ENCODE measurements at regions not wholly inside any gene's neighbourhood (a gene's known extent, or its start where the extent isn't known, plus 50 kb on each side); places are given as distances from the start of the nearest gene placed in this dataset.

DNA sequence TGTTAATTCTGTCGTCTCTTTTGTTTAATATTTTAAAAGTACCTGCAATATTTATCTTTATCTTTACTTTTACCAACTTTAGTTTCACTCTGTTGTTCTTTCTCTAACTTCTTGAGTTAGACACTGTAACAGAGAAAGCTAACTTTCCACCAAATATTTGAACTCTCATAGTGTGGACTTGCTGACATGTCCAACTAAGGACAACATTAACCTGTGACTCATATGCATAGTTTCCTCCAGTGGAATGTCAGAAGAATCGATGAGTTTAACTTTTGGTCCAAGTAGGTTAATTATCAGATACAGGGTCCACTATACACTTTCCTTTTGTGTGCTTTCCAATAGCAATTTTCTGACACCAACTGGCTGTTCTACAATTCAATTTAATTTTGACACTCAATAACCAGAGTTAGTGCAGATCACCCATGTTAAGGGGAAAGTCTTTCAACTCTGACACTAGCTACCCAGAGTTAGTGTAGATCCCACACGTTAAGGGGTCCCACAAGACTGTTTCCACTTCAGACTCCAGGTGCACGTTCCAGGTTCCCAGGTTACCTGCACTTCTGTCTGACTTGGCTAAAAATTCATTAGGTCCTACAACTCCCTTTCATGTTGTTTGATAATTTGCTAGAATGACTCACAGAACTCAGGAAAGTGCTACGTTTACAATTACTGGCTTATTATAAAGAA is 559.0 kb upstream of the AMOT start:
- Histone ChIP-seq H3K79me2 (ENCODE audit: control insufficient read depth, insufficient read depth, low read length) (no peaks in the 10 kb centered on the region), H3K9me3 (replicated peaks; ENCODE audit: control insufficient read depth, insufficient read depth, low read depth, low read length) (no peaks in the 10 kb centered on the region), H2AFZ (ENCODE audit: low read depth, low read length) (no peak overlapping the region), H4K20me1 (replicated peaks; ENCODE audit: control insufficient read depth, insufficient read depth, low read length) (no peaks in the 10 kb centered on the region), H3K9ac (ENCODE audit: insufficient read depth in 1 of 2, low read depth in 2 of 2, low read length in 2 of 2) (no peak overlapping the region), H3K9me1 (ENCODE audit: control insufficient read depth, insufficient read depth, low read length) (no peaks in the 10 kb centered on the region), H3K4me1 (replicated peaks in 1 of 2; ENCODE audit: control insufficient read depth in 2 of 2, insufficient read depth in 2 of 2, low read length in 2 of 2) (no peaks in the 10 kb centered on the region), H3K4me3 (no peak overlapping the region), H3K27ac (ENCODE audit: extremely low read depth, low read depth, low read length) (no peak overlapping the region), H3K27me3 (ENCODE audit: control insufficient read depth in 2 of 2, insufficient read depth in 2 of 2, low read length in 2 of 2) (no peaks in the 10 kb centered on the region), H3K36me3 (ENCODE audit: control insufficient read depth, insufficient read depth, low read length) (no peaks in the 10 kb centered on the region), H3K4me2 (ENCODE audit: insufficient read depth, low read length) (no peak overlapping the region)
- no peak for ATAC-seq
- POLR2A ChIA-PET: no interaction called here
- no peak for FAIRE-seq
- no peak for TF ChIP-seq U2AF2 (optimal IDR thresholded peaks at IDR 0.05; ENCODE audit: low read depth, low read length)
- CTCF ChIA-PET (ENCODE audit: low intra/inter-chr PET ratio): no interaction called here
- intact Hi-C loops (cut with micrococcal nuclease) (no loop called here), in situ Hi-C loops (cut with MboI) (no loop called here)
- BruUV-seq (replicated peaks): no TSS peak
- 0% methylated on average over 5 of the region's 5 CpGs for WGBS (ENCODE audit: insufficient coverage, low coverage, missing lambda C conversion rate)
- DNase-seq (ENCODE audit: extremely low read depth in 1 of 4, low spot score in 3 of 4): no peak

DNA sequence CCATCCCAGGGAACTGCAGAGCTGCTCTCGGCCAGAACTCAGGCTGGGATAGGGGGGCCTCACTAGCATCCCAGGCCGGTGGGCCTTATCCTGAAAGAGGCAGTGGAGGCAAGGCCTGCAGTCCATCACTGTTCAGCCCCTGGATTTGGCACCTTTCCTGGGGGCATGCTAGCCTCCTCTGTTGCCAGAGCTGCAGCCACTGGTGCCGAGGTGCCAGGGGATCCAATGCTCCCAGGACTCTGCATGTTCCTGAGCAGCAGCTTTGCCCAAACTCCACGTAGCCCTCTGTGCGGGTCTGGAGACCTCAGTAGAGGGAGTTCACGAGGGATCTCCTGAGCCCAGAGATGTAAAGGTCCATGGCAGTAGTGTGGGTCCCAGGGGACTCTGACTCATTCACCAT is 551.7 kb upstream of the AMOT start:
- BruUV-seq (replicated peaks): no TSS peak
- no peaks in the 10 kb centered on the region for H3K36me3 ChIP-seq (ENCODE audit: control insufficient read depth, insufficient read depth, low read length)
- H3K27me3 ChIP-seq (ENCODE audit: control insufficient read depth in 2 of 2, insufficient read depth in 2 of 2, low read length in 2 of 2): no peaks in the 10 kb centered on the region; a peak in 1 of 5 replicates
- no peak overlapping the region for H3K9ac ChIP-seq (ENCODE audit: insufficient read depth in 1 of 2, low read depth in 2 of 2, low read length in 2 of 2)
- intact Hi-C loops (cut with micrococcal nuclease): no loop called here
- ChIA-PET POLR2A (interaction anchor here (0.7 kb wide), 1 partner anchor 1891 kb away, joined by 3 read pairs; no protein-coding TSS in a partner anchor), CTCF (ENCODE audit: low intra/inter-chr PET ratio) (no interaction called here)
- H2AFZ ChIP-seq (ENCODE audit: low read depth, low read length): no peak overlapping the region
- no peaks in the 10 kb centered on the region for H4K20me1 ChIP-seq (replicated peaks; ENCODE audit: control insufficient read depth, insufficient read depth, low read length)
- H3K9me1 ChIP-seq (ENCODE audit: control insufficient read depth, insufficient read depth, low read length): no peaks in the 10 kb centered on the region
- H3K9me3 ChIP-seq (replicated peaks; ENCODE audit: control insufficient read depth, insufficient read depth, low read depth, low read length): no peaks in the 10 kb centered on the region
- no peak for ATAC-seq
- in situ Hi-C loops (cut with MboI): no loop called here
- H3K4me1 ChIP-seq (replicated peaks in 1 of 2; ENCODE audit: control insufficient read depth in 2 of 2, insufficient read depth in 2 of 2, low read length in 2 of 2): no peaks in the 10 kb centered on the region
- H3K27ac ChIP-seq (ENCODE audit: extremely low read depth, low read depth, low read length): no peak overlapping the region
- 0% methylated on average over 3 of the region's 6 CpGs for WGBS (ENCODE audit: insufficient coverage, low coverage, missing lambda C conversion rate)
- no peaks in the 10 kb centered on the region for H3K79me2 ChIP-seq (ENCODE audit: control insufficient read depth, insufficient read depth, low read length)
- no peak overlapping the region for H3K4me2 ChIP-seq (ENCODE audit: insufficient read depth, low read length)
- FAIRE-seq: no peak
- no peak overlapping the region for H3K4me3 ChIP-seq
- no peak for DNase-seq (ENCODE audit: extremely low read depth in 1 of 4, low spot score in 3 of 4)
- TF ChIP-seq, protein P1, sequence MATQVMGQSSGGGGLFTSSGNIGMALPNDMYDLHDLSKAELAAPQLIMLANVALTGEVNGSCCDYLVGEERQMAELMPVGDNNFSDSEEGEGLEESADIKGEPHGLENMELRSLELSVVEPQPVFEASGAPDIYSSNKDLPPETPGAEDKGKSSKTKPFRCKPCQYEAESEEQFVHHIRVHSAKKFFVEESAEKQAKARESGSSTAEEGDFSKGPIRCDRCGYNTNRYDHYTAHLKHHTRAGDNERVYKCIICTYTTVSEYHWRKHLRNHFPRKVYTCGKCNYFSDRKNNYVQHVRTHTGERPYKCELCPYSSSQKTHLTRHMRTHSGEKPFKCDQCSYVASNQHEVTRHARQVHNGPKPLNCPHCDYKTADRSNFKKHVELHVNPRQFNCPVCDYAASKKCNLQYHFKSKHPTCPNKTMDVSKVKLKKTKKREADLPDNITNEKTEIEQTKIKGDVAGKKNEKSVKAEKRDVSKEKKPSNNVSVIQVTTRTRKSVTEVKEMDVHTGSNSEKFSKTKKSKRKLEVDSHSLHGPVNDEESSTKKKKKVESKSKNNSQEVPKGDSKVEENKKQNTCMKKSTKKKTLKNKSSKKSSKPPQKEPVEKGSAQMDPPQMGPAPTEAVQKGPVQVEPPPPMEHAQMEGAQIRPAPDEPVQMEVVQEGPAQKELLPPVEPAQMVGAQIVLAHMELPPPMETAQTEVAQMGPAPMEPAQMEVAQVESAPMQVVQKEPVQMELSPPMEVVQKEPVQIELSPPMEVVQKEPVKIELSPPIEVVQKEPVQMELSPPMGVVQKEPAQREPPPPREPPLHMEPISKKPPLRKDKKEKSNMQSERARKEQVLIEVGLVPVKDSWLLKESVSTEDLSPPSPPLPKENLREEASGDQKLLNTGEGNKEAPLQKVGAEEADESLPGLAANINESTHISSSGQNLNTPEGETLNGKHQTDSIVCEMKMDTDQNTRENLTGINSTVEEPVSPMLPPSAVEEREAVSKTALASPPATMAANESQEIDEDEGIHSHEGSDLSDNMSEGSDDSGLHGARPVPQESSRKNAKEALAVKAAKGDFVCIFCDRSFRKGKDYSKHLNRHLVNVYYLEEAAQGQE (IDR thresholded peaks at IDR 0.05; ENCODE audit: borderline replicate concordance): no peak
- TF ChIP-seq, protein P1 (CRISPR knock-in tag; IDR thresholded peaks at IDR 0.05; ENCODE audit: low read depth): no peak

All from K562 (cell line).